Muscle of arm (tissue), 1 donor: ENCODE measurements at regions not wholly inside any gene's neighbourhood (a gene's known extent, or its start where the extent isn't known, plus 50 kb on each side); places are given as distances from the start of the nearest gene placed in this dataset.

Source experiments
- DNase-seq: peaks from one replicate; pipeline ENCODE4 v3.0.0-alpha.2; 2013

DNA sequence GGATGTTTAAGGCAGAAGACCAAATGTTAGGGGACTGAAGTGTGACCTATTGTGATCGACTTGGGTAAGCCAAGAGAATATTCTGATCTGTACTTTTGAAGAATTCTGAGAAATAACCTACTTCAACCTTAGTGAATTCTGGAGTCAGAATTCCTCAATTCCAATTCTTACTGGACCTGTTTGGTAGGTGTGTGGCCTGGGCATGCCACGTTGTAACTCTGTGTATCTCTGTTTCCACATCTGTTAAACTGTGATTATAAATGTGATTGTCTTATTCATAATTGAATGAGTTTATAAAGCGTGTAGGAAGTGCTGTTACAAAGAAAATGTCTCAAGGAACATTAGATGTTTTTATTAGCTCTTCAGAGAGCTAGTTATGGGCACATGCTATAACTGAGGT, 64.5 kb downstream of the TUSC1 start:
- DNase-seq = no peak

DNA sequence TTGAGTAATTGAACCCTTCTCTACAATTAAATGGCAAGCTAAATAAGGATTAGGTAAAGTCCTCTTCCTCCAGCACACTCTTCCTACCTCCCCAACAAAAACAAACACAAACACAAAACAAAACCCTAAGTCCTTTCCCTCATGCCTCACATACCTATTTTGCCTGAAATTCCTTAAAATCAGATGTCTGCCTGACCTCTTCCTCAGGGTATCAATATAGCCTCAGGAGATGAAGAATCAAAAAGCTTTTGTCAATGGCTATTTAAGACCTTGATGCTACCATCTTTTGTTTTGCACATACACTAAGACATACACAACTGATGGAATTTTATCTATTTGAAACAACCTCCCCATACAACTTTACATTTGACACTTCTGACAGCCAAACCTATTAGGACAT, 75.1 kb downstream of the TUSC1 start:
- DNase-seq = no peak

DNA sequence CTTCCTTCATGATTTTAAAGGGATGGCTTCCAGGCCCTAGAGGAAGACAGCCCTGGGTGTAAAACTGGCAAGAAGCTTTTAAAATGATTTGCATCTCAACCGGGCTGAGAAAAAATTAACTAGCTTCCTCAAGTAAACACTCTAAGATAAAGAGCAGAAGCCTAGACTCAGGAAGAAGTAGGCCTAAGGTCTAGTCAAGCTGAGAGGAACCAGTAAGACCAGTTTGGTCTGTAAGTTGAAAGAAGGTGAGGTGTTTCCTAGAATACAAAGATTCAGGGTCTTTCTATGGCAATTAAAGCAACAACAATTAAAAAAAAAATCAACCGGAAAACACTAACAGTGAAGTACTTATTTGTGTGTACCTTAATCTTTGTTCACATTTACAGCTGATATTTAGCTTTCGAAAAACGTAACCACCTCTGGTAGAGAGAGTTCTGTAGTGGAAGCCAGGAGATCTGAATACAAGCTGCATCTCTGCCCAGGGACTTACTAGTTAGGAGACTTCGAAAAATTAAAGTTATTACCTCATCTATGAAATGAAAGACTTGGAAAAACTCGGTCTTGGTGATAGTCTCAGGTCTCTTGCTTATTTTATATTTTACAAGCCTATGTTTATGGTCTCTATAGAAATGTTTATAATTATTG, 75.7 kb downstream of the TUSC1 start:
- no peak for DNase-seq

DNA sequence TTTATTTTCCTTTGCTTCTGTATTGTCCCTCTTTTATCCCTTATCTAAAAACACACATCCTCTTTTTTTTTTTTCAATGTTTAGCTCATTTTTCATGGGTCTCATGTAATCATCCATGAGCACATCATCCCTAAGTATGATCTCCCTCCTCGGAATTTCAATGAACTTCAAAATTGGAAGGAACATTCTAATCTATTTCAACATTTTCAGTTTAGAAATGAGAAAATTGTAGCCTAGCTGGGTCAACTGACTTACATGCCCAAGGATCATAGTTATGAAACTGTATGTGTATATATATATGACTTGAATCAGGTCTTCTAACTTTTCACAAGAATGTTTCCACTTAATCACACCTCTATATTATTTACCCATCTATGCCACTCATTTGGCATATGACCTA, 77.7 kb downstream of the TUSC1 start:
- DNase-seq = no peak

DNA sequence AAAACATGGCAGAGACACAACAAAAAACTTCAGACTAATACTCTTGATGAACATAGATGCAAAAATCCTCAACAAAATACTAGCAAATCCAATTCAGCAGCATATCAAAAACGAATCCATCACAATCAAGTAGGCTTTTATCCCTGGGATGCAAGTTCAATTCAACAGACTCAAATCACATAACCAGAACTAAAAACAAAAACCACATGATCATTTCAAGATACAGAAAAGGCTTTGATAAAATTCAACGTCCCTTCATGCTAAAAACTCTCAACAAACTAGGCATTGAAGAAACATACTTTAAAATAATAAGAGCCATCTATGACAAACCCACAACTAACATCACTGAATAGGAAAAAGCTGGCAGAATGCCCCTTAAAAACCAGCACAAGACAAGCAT, 93.6 kb downstream of the TUSC1 start:
- DNase-seq = no peak

DNA sequence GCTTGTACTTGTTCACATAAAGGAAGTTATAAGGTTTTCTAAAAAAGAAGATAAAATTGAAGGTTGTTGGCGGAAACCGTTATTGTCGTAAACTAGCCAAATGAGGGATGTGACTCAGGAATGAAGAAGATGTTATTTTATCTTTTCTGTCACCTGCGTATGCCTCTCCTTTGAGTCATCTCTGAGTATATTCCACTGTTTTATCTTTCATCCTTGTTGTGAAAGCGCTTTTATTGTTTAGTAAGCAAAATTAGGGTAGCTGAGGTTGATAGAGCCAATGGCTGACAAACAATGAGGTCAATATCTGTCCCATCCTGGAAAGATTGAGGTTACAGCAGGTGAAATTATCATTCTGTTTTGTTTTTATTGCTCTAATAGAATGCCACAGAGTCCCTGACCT, 105.0 kb downstream of the TUSC1 start:
- DNase-seq = no peak

DNA sequence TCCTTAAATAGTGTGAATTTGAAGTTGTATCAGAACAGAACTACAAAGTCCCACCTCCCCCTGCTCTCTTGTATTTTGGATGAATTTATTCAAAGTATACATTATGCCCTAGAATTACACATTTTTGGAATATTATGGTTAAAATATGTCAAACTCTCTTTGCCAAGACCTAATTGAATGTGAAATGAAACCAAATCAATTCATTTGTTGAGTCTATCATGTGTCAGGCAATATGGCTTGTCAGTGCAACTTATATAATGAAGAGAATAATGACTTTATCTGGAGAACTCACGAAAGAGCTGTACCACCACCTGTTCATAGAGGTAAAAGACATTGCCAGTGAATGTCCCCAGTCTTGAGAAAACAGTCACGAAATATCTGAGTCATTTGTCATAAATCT, 106.8 kb downstream of the TUSC1 start:
- no peak for DNase-seq

DNA sequence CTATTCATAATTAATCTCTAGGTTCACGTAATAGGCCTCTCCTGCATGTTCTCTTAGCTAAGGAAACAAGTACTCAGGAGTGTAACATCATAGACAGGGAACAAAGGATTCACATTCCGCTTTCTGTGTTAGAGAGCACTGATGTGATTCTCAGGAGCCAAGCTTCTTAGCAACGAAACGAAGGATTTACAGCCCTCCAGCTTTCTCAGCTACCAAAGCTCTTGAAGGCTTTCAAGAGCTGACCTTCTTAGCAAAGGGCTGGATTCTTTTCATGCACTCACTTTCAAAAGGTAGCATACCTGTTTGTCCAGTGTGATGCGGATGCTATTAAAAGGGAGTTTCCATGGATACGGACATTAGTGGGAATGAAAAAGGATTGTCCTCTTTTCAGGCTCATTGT, 107.4 kb downstream of the TUSC1 start:
- no peak for DNase-seq

DNA sequence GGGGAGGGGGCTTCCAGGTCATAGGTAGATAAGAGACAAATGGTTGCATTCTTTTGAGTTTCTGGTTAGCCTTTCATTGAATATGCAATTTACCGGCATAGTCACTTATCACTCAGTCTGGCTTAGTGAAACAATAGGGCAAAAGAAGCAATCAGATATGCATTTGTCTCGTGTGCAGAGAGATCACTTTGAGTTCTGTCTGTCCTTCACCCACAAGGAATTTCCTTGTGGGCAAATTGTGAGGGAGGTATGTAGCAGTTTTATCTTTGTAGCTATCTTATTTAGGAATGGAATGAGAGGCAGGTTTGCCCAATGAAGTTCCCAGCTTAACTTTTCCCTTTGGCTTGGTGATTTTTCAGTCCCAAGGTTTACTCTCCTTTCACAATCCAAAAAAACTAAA, 116.1 kb downstream of the TUSC1 start:
- DNase-seq = no peak

DNA sequence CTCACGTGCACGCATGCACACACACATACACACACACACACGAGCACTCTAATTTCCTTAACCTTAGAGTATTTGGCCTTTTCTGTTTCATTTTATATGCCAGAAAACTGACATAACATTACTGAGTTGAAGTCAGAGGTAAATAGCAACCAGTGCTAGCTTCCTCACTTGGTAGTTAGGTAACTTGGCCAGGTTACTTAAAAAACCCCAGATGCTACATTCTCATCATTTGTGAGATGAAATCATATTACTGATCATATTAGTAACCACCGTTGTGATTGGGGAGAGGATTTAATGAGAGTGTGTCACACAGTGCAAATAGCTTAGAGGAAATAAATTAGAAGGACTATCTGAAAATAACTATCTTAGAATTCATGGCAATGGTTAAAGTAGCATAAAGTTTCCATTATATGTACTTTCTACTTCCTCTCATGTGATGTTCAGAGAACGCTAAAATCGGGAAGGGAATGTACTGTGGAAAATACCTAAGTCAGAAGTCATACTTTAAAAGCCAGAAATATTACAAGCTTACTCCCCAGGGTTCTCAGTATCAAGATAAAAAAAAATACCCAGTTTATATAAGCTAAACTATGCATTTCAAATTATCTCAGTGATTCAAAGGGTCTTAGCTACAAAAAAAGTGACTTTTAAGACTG, 120.5 kb downstream of the TUSC1 start:
- no peak for DNase-seq

DNA sequence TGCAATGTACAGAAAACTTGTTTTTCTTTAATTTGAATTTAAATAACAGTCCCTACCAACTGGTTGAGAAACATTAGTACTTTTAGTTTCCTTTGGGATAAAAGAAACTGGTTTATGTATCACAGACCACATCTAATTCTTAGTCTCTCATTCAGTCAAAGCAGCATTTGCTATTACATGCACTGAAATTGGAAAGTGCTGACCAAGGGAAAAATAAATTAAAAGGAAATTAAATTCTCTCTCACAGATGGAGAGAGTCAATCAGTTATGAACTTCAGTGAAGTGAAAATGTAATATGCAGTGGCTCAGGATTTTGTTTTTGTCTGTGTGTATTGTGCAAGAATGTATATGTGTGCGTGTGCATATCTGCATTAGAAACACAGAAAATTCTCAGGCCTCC, 121.7 kb downstream of the TUSC1 start:
- DNase-seq = no peak

DNA sequence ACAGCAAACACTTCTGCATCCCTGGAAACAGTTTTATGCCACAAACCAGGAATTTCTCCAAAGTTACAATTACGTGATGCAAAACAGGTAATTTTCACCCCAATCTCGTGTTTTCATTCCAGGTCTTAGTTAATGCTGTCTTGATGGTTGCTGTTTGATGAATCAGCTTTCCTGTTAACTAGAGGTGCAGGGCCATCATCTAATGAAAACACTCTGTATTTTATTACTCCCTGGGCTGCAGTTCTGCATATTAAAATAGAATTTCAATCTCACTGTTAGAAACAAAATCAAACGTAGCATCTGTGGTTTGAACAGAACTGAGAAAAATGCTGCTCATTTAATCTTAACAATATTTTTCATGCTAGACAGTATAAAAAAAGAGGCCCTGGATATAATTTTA, 129.4 kb downstream of the TUSC1 start:
- no peak for DNase-seq

DNA sequence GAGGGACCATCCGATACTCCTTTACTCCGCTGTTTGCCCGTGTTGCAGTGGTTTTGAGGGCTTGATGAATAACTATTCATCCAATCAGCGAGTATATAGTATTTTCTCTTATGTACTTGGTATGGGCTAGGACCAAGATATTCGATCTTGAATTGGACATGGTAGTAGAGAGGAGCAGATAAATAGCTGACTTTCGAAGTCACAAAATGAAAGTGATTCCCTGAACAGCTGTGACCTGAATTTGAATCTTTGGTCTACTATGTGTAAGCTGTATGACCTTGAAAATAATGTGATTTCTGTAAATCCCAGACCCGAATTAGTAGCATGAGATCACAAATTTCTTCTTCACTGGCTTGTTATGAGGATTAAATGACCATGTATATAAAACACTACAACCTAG, 134.4 kb downstream of the TUSC1 start:
- DNase-seq = no peak

DNA sequence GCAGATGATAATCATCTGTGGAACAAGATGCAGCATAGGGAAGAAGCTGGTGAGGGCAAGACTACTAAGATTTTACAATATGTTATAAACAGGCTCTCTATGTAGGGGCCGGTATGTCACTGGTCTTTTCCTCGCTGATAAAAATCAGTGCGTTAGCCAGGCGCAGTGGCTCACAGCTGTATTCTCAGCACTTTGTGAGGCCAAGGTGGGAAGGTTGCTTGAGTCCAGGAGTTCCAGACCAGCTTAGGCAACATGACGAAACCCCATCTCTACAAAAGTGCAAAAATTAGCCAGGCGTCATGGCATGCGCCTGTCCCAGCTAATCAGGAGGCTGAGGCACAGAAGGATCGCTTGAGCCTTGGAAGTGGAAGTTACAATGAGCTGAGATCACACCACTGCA, 135.9 kb downstream of the TUSC1 start:
- no peak for DNase-seq

DNA sequence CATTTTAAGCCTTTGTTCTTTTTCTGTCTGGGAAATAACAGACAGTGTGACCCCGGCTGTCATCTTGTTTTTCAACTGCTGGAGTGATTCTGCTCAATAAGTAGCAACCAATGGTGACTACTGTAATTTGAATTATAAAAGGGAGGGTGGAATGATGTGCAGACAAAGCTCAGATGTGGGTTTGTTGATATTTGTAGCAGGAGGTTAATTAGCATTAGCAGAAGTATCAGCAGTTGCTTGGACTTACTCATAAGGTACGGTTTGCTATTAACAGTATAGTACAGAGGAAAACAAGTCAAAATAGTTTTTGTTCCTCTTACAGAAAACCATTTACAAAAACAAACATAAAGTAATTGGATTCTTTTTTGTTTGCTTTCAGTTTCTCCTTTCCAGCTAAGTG, 140.4 kb downstream of the TUSC1 start:
- DNase-seq = no peak

DNA sequence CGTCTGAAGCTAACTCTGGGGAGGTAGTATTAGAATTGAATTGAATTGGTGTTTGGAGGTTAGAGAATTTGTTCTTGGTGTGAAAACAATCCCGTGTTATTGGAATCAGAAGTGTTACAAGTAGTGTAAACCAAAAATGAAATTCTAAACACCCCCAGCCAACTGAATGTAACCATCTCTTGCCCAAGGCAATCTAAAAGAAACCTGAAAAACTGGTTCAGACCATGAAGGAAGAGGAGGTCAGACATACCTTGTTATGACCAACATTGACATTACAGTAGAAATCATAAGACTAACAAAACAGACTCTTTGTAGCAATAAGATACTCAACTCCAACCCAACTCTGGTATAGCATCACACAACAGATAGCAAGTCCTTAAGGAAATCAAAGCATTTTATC, 159.0 kb downstream of the TUSC1 start:
- no peak for DNase-seq

DNA sequence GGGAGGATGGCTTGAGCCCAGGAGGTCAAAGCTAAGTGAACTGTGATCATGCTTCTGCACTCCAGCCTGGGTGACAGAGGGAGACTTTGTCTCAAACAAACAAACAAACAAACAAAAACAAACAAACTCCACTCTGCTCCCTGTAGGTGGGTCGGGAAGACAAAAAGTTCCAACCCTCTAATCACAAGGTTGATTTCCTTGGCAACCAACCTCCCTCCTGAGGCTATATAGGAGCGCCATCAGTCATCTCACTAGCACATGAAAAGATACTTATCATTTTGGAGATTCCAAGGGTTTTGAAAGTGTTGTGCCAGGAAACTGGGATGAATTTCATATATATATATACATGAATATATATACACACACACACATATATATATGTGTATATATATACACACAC, 160.5 kb downstream of the TUSC1 start:
- no peak for DNase-seq

DNA sequence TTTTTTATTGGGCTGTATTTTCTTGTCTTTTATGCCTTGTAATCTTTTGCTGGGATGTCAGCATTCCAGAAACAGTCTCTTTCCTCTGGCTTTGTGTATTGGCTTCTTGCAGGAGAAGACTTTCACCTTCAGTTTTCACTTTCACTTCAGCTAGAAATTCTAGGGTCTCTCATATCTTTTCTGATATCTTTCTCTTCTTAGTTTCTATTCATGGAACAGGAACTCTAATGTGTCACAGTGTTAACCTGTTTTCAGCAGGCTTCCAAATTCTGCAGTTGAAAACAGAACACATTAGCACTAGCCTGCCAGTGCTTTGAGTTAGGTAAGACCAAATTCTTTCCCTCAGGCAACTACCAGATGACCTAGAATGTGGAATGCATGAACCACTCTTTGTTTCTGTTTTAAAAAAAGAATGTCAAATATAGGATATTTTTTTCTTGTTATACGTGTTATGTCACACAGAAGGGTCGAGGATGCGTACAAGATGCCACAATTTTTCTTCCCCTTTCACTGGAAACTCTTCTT, 164.7 kb downstream of the TUSC1 start:
- DNase-seq = no peak

DNA sequence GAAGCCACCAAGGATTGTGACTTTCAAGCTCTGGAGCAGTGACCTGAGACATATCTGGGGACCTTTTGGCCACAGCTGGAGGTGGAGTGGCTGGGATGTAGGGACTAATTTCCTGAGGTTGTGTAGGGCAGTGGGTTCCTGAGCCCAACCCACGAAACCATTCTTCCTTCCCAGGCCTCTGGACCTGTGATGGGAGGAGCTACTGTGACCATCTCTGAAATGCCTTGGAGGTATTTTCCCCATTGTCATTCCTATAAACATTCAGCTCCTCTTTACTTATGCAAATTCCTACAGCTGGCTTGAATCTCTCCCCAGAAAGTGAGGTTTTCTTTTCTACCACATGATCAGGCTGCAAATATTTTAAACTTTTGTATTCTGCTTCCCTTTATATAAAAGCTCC, 172.6 kb downstream of the TUSC1 start:
- no peak for DNase-seq

DNA sequence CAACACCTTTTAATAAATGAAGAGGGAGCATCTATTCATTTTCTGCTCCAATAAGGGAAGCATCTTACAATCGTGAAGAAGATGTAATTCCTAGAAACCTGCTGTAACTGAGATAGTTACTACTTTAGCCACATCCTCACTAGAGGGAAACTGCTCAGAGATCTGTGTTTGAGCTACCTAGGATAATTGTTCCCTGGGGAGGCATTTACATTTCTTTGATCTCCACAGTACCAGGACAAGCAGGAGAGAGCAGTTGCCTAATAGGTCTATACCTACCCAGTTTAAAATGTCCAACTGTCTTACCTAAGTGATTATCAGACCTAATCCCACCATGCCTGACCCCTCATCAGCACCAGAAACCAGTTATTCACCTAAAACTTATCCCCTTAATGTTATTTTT, 196.9 kb downstream of the TUSC1 start:
- no peak for DNase-seq

DNA sequence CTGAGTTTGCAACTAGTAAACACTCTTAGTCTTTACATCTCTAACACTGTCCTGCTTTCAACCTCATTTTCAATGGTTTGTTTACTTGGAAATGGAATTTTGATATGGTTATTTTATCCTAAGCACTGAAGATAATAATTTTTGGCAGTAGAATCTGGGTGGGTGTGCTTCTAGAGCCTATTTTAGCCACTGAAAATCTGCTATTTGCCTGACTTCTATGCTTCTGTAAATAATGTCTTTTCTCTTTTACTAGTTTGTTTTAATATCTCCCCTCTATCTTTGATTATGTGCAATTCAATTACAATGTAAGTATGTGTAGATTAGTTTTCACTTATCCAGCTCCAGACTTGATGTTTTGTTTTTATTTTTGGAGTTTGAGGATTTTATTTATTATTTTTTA, 197.5 kb downstream of the TUSC1 start:
- no peak for DNase-seq

DNA sequence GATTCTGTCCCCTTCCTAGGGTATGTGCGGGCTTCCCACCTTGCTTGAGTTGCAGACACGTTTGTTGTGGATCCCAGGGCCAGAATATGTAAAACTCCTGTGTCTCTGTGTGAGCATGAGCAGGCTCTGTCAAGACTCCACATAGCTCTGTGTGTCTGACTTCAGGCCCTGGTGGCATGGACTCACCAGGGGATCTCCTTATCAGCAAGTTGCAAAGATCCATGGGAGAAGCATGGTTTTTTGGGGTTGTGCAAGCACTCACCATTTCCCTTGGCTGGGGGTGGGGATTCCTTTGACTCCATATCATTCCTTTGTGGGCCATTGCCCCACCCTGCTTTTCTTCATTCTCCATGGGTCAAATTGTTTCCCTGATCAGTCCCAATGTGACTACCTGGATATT, 205.6 kb downstream of the TUSC1 start:
- DNase-seq = no peak

DNA sequence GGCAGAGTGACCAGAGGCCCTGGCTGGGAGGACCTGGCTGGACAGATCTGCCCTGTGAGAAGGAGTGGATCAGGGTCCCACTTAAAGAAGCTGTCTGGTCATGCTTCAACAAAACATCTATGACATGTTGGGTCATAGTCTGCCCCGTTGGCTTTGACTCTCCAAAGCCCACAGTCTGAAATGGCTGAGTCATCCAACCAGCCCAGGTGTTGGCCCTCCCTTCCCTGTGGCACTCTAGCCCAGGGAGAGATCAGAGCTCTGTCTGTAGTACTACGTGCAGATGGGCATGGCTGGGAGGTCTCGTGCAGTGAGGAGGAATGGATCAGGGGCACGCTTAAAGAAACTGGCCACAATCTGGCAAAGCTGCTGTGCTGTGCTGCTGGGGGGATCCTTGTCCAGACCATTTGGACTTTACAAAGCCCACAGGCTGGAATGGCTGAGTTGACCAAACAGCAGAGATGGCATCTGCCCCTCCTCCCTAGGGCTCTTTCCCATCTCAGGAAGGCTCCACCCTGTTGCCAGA, 206.1 kb downstream of the TUSC1 start:
- no peak for DNase-seq

DNA sequence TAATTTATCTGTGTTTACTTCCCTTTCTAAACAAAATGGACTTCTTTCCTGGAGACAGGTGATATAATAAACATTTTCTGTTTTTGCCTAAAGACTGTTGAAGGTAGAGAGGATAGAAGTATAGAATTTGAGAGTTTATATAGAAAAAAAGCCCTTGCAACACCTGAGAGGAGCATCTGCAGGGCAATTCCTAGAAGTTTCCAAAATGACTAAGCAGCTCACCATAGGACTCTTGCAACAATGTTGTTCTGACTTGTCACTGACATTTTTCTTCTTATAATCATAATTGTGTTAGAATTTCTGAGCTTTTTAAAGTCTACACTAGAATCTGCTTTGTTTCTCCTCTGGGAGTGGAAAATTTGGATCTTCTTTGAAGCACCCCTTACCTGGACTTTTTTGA, 216.8 kb downstream of the TUSC1 start:
- DNase-seq = no peak
